ENCODE measurements at regions not wholly inside any gene's neighbourhood (a gene's known extent, or its start where the extent isn't known, plus 50 kb on each side); places are given as distances from the start of the nearest gene placed in this dataset.

- no peak for DNase-seq (ENCODE audit: low read depth)
Measured at GRCh38 chr15:96102631-96103030, 227.9 kb upstream of the NR2F2 start.

DNA sequence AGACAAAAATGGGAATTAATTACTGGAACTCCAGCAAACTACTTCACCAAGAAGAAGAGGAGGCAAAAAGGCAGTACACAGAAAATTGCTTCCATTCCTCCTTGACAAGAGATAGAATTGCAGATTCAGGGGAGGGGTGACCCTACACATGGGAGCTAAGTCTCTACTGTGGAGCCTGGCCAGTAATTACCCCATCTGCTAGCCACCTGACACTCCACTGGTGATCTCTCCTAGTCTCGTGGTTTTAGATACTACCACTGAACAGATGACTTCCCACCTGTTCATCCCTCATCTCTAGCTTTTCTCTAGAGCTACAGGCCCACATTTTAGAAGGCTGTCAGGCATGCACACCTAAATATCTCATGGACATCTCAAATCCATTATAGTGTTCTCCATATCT, 224.3 kb upstream of the NR2F2 start:
- DNase-seq (ENCODE audit: low read depth) = no peak

GRCh38 chr15:96106628-96107027, 223.9 kb upstream of the NR2F2 start:
- DNase-seq (ENCODE audit: low read depth) = no peak

- no peak for DNase-seq (ENCODE audit: low read depth)
Measured at GRCh38 chr15:96107916-96108315, 222.6 kb upstream of the NR2F2 start.

DNA sequence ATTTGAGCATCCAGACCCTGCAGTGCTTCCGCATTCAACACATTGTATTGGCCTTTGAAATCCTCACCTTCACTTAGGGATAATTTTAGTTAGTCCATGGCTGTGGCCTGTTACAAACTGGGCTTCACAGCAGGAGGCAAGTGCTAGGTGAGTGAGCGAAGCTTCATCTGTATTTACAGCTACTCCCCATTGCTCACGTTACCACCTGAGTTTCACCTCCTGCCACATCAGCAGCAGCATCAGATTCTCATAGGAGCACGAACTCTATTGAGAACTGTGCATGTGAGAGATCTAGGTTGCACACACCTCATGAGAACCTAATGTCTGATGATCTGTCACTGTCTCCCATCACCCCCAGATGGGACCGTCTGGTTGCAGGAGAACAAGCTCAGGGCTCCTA, 222.1 kb upstream of the NR2F2 start:
- no peak for DNase-seq (ENCODE audit: low read depth)

DNA sequence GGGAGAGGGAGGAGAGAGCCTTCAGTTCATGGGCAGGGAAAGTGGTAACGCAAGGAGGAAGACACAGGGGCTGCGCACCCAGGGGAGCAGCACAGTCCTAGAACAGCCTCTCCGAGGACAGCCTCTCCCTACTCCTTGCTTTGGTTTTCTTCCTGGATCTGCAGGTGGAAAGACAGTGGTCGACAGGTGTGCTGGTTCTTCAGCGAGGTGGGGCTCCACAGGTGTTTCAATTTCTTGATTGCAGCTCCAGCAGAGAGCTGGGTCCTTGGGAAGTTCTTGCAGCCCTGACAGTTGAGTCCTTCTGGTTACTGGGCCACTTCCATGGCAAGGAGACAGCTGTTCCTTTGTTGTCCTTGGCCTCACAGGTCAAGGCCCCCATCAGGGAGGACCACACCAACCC, 220.7 kb upstream of the NR2F2 start:
- DNase-seq (ENCODE audit: low read depth) = no peak

GRCh38 chr15:96112018-96112417, 218.5 kb upstream of the NR2F2 start:
- no peak for DNase-seq (ENCODE audit: low read depth)

GRCh38 chr15:96115642-96116041, 214.9 kb upstream of the NR2F2 start:
- no peak for DNase-seq (ENCODE audit: low read depth)

GRCh38 chr15:96117270-96117669, 213.2 kb upstream of the NR2F2 start:
- DNase-seq (ENCODE audit: low read depth) = no peak

GRCh38 chr15:96119734-96120133, 210.8 kb upstream of the NR2F2 start:
- no peak for DNase-seq (ENCODE audit: low read depth)

- no peak for DNase-seq (ENCODE audit: low read depth)
Measured at GRCh38 chr15:96121086-96121920, 209.2 kb upstream of the NR2F2 start.

- DNase-seq (ENCODE audit: low read depth) = no peak
Measured at GRCh38 chr15:96122077-96123027, 208.1 kb upstream of the NR2F2 start.

DNA sequence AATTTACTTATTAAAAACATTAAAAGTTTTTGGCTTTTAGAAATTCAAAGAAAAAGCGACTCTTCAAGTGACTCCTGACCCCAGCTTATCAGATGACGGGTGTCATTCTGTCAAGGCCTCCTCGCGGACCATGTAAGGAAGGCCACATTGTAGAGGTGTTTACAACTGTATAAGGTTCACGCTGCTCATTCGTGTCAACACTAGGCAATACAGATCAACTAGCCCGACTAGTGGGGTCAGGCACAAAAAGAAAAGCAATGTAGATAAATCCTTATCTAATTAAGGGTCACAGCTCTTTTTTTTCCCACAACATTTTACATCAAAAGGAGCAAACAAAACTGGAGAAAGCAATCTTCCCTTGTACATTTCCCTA, 207.5 kb upstream of the NR2F2 start:
- DNase-seq (ENCODE audit: low read depth) = no peak

GRCh38 chr15:96123630-96124187, 206.8 kb upstream of the NR2F2 start:
- no peak for DNase-seq (ENCODE audit: low read depth)

DNA sequence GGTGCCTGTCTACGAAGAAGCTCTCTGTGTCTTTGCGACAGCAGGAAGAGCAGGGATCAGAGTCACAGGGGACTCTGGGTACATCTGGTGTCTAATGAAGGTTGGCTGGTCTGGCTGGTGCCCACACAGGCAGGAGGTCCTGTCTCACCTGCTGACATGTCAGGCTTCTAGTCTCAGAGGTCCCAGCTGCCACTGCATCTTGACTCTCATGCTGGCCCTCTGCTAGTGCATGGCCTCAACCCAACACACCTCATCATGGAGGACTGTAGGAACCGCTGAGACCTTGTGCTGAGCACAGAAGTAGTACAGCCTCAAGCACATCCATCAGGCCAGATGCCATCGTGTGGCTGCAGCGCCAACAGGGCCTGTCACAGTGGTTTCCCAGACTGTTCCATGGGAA, 206.1 kb upstream of the NR2F2 start:
- DNase-seq (ENCODE audit: low read depth) = no peak

DNA sequence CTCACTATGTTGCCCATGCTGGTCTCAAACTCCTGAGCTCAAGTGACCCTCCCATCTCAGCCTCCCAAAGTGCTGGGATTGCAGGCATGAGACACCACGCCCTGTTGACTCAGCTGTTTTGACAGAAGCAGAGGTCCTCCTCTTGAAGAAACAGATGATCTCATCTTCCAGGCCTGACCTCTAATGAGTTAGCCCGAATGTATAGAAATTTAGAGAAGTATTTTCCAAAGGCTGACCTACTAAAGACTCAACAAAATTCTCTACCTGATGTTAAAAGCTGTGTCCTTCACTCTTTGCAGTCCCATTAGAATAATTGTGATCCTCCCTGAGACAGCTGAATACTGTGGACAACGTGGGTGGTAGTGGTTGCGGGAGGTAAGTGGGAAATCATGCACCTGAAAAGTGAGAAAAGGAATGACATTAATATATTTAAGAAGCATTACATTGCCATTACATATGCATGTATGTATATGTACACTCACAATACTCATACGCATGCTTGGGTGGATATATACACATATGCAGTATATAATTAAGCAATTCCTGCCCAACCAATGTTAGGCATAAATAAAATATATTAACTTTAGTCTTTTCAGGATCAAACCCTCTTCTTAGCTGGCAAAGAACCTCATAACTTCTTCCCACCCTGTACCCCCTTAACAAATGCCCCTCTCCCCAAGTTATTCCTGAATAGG, 204.6 kb upstream of the NR2F2 start:
- DNase-seq (ENCODE audit: low read depth) = no peak

DNA sequence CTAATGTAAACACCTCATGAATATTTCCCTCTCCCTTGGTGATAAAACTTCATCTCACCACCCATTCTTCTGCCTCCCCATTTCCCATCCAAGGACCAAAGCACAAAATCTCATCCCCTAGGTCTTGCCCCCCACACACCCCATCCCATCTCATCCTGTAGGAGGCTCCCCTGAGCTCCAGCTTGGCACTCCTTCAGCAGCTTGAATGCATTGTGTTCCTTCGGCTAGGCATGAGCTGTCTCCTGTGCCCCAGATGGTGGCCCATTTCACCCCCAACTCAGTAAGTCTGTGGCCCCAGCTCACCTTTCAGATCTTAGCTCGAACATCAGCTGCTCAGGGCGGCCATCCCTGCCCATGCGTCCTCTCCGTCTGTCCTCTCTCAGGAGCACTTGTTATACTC, 203.6 kb upstream of the NR2F2 start:
- DNase-seq (ENCODE audit: low read depth) = no peak

DNA sequence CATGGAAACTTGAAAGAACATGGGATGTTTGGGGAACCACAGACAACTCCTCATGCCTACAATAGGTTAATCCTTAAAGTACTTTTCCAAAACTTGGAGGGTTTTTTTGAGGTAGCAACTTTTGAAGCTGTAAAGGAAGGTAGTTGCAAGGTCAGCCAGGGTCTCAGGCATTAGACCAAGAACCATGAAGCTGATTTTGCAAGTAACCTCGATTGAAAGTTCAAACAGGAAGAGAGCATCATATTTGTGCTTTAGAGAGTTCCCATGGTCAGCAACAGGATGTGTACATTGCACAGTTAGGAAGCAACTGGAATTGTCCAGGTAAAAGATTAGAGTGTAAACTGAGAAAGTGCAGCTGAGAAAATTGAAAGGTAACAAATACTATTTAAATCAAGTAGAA, 199.8 kb upstream of the NR2F2 start:
- no peak for DNase-seq (ENCODE audit: low read depth)

DNA sequence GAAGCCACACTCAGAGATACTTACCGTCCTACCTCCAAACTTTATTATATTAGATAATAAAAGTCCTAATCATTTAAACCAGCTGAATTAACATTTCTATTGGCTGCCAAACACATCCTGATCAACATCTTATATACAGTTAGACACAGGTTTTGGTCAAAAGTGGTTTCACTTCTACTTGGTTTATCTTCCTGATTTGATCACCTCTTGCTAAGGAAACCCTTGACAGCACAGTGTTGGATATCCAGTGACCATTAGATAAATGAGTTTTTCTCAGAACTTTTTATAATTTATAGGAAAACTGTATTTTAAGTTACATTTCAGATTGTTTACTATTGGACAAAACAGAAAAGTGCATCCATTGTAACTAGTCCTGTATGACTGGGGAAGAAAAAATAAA, 198.4 kb upstream of the NR2F2 start:
- no peak for DNase-seq (ENCODE audit: low read depth)

DNA sequence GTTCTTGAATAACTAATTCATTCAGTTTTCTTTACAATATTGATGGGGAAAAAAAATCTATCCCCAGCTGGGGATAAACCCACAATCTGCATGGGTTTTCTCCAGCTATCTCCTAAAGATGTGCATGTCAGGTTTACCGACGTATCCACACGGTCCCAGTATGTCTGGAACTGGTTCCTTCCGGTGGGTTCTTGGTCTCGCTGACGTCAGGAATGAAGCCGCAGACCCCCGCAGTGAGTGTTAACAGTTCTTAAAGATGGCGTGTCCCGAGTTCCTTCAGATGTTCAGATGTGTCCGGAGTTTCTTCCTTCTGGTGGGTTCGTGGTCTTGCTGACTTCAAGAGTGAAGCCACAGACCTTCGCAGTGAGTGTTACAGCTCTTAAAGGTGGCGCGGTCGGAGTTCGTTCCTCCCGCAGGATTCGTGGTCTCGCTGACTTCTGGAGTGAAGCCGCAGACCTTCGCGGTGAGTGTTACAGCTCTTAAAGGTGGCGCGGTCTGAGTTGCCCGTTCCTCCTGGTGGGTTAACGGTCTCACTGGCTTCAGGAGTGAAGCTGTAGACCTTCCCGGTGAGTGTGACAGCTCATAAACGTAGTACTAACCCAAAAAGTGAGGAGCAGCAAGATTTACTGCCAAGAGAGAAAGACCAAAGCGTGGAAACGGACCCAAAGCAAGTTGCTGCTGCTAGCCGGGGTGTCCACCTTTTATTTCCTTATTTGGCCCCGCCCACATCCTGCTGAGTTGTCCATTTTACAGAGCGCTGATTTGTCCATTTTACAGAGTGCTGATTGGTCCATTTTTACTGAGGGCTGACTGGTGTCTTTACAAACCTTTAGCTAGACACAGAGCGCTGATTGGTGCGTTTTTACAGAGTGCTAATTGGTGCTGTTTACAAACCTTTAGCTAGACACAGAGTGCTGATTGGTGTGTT, 195.1 kb upstream of the NR2F2 start:
- no peak for DNase-seq (ENCODE audit: low read depth)

- DNase-seq (ENCODE audit: low read depth) = no peak
Measured at GRCh38 chr15:96138985-96139384, 191.5 kb upstream of the NR2F2 start.
